ENCODE measurements at regions not wholly inside any gene's neighbourhood (a gene's known extent, or its start where the extent isn't known, plus 50 kb on each side); places are given as distances from the start of the nearest gene placed in this dataset.

DNA sequence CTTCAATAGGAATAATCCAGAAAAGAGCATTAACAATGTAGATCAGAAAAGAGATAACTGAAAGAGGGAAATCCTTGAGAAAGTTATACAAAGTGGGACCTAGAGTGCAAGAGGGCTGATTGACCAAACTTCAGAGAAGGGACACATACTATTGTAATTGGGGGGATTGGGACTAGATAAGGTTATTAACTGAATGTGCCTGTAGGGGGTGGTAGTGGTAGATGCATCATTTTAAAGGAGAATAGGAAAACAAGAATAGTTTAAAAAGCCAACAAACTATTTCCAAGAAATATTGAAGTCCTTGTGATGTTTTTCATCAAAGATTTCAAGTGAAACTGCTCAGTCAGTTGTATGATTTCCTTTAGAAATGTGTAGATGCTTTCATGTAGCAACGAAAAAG lies 468.5 kb downstream of the TAF11L14 start:
- no peak for ATAC-seq (ENCODE audit: low read depth)

DNA sequence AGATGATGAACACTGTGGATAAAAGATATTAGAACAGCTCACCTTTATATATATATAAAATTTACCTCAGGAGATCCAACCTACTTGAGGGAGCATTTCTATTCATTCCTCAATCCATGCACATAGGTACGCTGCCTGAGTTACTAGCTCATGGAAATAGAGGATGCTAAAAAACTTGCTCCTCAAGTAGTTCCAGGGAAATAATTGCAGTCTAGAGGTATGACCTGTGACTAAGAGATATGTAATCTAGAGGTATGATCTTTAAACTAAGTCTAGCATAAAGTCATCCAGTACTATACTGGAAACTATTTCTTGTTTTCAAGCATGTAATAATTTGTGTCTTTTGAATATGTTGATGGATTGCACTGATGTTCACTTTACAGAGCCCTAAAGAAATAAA lies 471.2 kb downstream of the TAF11L14 start:
- intact Hi-C loops (cut with micrococcal nuclease) = no loop called here
- DNase-seq (no peak), ATAC-seq (ENCODE audit: low read depth) (no peak)
- H3K4me1 Mint-ChIP-seq = no peaks in the 10 kb centered on the region
- POLR2A ChIA-PET = no interaction called here
- no peak overlapping the region for H3K4me3 Mint-ChIP-seq
- H3K27ac Mint-ChIP-seq = no peak overlapping the region
- TF ChIP-seq, protein P1, sequence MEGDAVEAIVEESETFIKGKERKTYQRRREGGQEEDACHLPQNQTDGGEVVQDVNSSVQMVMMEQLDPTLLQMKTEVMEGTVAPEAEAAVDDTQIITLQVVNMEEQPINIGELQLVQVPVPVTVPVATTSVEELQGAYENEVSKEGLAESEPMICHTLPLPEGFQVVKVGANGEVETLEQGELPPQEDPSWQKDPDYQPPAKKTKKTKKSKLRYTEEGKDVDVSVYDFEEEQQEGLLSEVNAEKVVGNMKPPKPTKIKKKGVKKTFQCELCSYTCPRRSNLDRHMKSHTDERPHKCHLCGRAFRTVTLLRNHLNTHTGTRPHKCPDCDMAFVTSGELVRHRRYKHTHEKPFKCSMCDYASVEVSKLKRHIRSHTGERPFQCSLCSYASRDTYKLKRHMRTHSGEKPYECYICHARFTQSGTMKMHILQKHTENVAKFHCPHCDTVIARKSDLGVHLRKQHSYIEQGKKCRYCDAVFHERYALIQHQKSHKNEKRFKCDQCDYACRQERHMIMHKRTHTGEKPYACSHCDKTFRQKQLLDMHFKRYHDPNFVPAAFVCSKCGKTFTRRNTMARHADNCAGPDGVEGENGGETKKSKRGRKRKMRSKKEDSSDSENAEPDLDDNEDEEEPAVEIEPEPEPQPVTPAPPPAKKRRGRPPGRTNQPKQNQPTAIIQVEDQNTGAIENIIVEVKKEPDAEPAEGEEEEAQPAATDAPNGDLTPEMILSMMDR (IDR thresholded peaks at IDR 0.05) = no peak
- H3K36me3 Mint-ChIP-seq (ENCODE audit: low read depth) = no peaks in the 10 kb centered on the region
- H3K9me3 Mint-ChIP-seq = no peaks in the 10 kb centered on the region
- CTCF ChIA-PET = no interaction called here
- H3K27me3 Mint-ChIP-seq = no peaks in the 10 kb centered on the region

More for the DNA sequence above, 468.5 kb downstream of the TAF11L14 start:
- no peak overlapping the region for H3K27ac Mint-ChIP-seq
- H3K4me3 Mint-ChIP-seq = no peak overlapping the region
- no peaks in the 10 kb centered on the region for H3K9me3 Mint-ChIP-seq
- H3K4me1 Mint-ChIP-seq = no peaks in the 10 kb centered on the region
- intact Hi-C loops (cut with micrococcal nuclease) = no loop called here
- TF ChIP-seq, protein P1 (IDR thresholded peaks at IDR 0.05) = no peak
- no peaks in the 10 kb centered on the region for H3K27me3 Mint-ChIP-seq
- POLR2A ChIA-PET = no interaction called here
- DNase-seq = no peak
- H3K36me3 Mint-ChIP-seq (ENCODE audit: low read depth) = no peaks in the 10 kb centered on the region
- CTCF ChIA-PET = no interaction called here

DNA sequence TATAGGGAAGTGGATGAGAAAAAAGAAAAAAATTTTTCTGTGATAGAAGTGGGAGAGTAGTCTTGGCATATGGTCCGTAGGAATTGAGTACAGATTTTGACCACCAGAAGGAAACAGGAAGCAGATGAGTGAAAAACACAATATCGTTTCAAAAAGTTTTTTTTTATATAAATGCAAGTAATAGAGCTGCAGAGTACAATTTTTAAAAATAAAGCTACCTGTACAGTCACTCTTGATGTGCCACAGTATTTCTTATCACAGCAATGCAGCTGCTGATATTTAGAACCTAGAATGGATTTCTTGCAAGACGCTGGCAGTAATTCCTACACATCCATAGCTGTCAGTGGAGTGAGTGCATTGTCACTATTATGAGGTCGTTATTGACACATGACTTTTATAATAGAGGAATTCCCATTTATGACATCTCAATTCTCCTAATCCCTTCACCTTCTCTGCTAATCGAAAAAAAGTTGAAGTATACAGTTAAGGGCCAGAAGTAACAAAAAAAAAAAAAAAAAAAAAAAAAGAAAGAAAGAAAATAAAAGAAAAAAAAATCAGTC lies 477.7 kb downstream of the TAF11L14 start:
- Mint-ChIP-seq H3K27ac (no peak overlapping the region), H3K36me3 (ENCODE audit: low read depth) (no peaks in the 10 kb centered on the region), H3K9me3 (no peaks in the 10 kb centered on the region), H3K4me3 (no peak overlapping the region), H3K4me1 (no peaks in the 10 kb centered on the region), H3K27me3 (no peaks in the 10 kb centered on the region)
- intact Hi-C loops (cut with micrococcal nuclease) = no loop called here
- TF ChIP-seq, protein P1 (IDR thresholded peaks at IDR 0.05) = no peak
- ChIA-PET POLR2A (no interaction called here), CTCF (no interaction called here)
- DNase-seq (no peak), ATAC-seq (ENCODE audit: low read depth) (no peak)

DNA sequence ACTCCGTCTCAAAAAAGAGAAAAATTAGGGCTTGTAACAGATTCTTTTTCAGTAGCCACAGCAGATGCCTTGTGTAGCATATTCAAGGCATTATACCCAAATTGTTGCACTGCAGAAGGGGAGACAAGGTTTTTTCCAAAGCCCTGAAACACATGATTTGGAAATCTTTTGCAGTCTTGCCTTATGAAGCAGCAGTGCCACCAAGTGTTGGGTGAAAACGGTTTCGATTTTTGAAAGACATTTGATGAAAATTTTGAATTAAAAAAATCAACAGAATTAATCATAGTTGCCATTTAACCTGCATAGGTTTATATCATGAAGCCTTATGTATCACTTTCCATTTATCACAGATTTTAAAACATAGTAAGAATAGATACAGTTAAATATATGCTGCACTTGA lies 479.5 kb downstream of the TAF11L14 start:
- TF ChIP-seq, protein P1 (IDR thresholded peaks at IDR 0.05) = no peak
- Mint-ChIP-seq H3K4me3 (no peak overlapping the region), H3K9me3 (no peaks in the 10 kb centered on the region), H3K36me3 (ENCODE audit: low read depth) (no peaks in the 10 kb centered on the region), H3K4me1 (no peaks in the 10 kb centered on the region), H3K27me3 (no peaks in the 10 kb centered on the region), H3K27ac (no peak overlapping the region)
- CTCF ChIA-PET = interaction anchor here (2.0 kb wide), 1 partner anchor 898 kb away, joined by 13 read pairs; no protein-coding TSS in a partner anchor
- intact Hi-C loops (cut with micrococcal nuclease) = loop anchor here (1.0 kb wide), 1 partner anchor 897 kb away; no protein-coding TSS in a partner anchor
- no peak for DNase-seq
- ATAC-seq (ENCODE audit: low read depth) = no peak
- POLR2A ChIA-PET = no interaction called here

DNA sequence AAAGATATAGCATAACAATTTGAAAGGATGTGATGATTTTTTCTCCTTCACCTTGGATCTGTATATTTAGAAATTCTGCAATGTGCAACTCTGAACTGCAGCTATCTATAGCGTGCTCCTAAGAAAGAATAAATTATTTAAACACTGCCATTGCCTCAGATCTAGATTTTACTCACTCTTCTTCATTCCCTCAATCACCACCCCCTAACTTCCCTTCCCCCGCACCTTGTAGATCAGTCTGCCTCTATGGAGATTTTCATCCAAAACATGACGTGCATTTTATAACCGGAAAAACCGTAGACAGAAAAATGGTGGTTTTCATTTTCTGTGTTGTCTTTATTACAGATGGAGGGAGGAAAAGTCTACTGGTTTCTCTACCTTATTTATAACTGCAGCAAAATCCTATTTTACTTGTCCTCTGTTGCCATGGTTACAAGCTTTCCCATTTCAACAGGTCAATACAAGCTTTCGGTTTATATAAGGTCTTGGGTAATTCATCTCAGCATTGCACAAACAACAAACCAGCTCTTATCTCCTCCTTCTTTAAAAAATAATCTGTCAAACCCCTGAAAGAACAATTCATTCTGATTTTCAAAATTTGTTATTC lies 480.0 kb downstream of the TAF11L14 start:
- Mint-ChIP-seq H3K36me3 (ENCODE audit: low read depth) (no peaks in the 10 kb centered on the region), H3K9me3 (no peaks in the 10 kb centered on the region), H3K4me3 (no peak overlapping the region), H3K27ac (no peak overlapping the region), H3K4me1 (no peaks in the 10 kb centered on the region), H3K27me3 (no peaks in the 10 kb centered on the region)
- TF ChIP-seq, protein P1 (IDR thresholded peaks at IDR 0.05) = no peak
- intact Hi-C loops (cut with micrococcal nuclease) = no loop called here
- POLR2A ChIA-PET = no interaction called here
- DNase-seq (no peak), ATAC-seq (ENCODE audit: low read depth) (no peak)
- CTCF ChIA-PET = interaction anchor here (2.0 kb wide), 1 partner anchor 898 kb away, joined by 13 read pairs; no protein-coding TSS in a partner anchor

Data from activated B cell treated with CpG ODN at 0.5 μM for 24 hours (primary cell).